Lung (tissue), 11 donors: ENCODE measurements at regions not wholly inside any gene's neighbourhood (a gene's known extent, or its start where the extent isn't known, plus 50 kb on each side); places are given as distances from the start of the nearest gene placed in this dataset.
A peak's percentile ranks its signal among the peaks of the same experiment; 100 is the strongest.

Experiments
- ATAC-seq: fragments of 200-7000 bp; cut with Tn5 transposase; one replicate; pipeline ENCODE4 v1.9.1; 2020; ENCODE audit warnings: moderate number of reproducible peaks; ENCODE audit not compliant: insufficient read depth, low FRiP score
- DNase-seq, 3 donors: peaks; one replicate each; pipeline ENCODE4 v3.0.0-alpha.2; 2013 to 2017
- H3K27ac ChIP-seq, 2 donors: one replicate each; pipeline ENCODE4 v1.5.1; 2013; ENCODE audit warnings: mild to moderate bottlenecking in 2 of 2, moderate library complexity in 2 of 2, control low read depth in 1 of 2, inconsistent platforms in 1 of 2, low read depth in 1 of 2, low read length in 1 of 2
- H3K27me3 ChIP-seq, 3 donors: one replicate each; pipeline ENCODE4 v1.5.1; 2013; ENCODE audit warnings: low read length in 2 of 3; ENCODE audit not compliant: control insufficient read depth in 3 of 3, insufficient read depth in 3 of 3
- H3K36me3 ChIP-seq, 4 donors: one replicate each; pipeline ENCODE4 v1.5.1; 2013; ENCODE audit warnings: low read length in 4 of 4, mild to moderate bottlenecking in 1 of 4, moderate library complexity in 1 of 4; ENCODE audit not compliant: control insufficient read depth in 4 of 4, insufficient read depth in 4 of 4
- H3K4me1 ChIP-seq, 5 donors: one replicate each; pipeline ENCODE4 v1.5.1; 2013; ENCODE audit warnings: low read length in 5 of 5, mild to moderate bottlenecking in 2 of 5, moderate library complexity in 1 of 5; ENCODE audit not compliant: control insufficient read depth in 5 of 5, insufficient read depth in 5 of 5
- H3K4me3 ChIP-seq: one replicate; pipeline ENCODE4 v1.5.1; 2013; ENCODE audit warnings: mild to moderate bottlenecking, control low read depth, moderate library complexity
- H3K9ac ChIP-seq, 2 donors: one replicate each; pipeline ENCODE4 v1.5.1; 2013; ENCODE audit warnings: low read length in 2 of 2, control low read depth in 1 of 2; ENCODE audit not compliant: insufficient read depth in 1 of 2
- H3K9me3 ChIP-seq, 4 donors: one replicate each; pipeline ENCODE4 v1.5.1; 2013; ENCODE audit warnings: low read length in 3 of 4, mild to moderate bottlenecking in 1 of 4, moderate library complexity in 1 of 4; ENCODE audit not compliant: control insufficient read depth in 4 of 4, insufficient read depth in 3 of 4
- WGBS, 2 donors: extraction: QIAGEN DNeasy Blood & Tissue Kit; methylation state at CpG; one replicate each; pipeline ENCODE4 v1.1.7; 2013; 5-methylcytosine and 5-hydroxymethylcytosine counted together
- TF ChIP-seq, protein P1 (sequence below): IDR thresholded peaks from 2 replicates; pipeline ENCODE4 v1.5.1; 2012; ENCODE audit warnings: mild to moderate bottlenecking; ENCODE audit errors: control extremely low read depth, extremely low read depth
- donor health status: control.
- donor health status: control.
- donor health status: Bipolar disorder and iron deficiency.
- donor health status: healthy.
- donor health status: DM: yes; HTN: yes; CAD: no.

DNA sequence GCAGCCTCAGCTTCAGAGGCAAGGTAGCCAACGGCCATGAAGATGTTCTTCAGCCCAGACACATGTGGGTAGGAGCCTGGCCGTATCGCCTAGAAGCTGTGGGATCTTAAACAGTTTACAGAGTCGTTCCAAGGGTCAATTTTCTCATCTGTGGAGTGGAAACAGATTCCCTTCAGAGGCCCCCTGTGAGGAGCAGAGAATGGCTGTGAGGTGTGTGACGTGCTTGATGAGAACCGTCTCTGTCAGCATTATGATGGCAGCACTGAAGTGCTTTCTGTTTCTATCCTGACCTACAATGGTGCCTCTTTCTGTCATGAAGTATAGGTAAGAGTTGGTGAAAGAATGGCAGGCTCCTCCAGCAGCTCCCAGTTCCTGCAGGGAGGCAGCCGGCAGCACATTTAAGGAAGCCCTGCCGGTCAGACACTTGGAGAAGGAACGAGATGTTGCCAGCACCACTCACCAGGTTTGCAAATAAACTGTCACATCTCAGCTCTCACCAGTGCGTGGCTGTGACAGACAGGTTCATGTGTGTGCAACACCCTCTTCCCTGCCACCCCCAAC, 277.3 kb downstream of the FOXO1 start:
- TF ChIP-seq, protein P1, sequence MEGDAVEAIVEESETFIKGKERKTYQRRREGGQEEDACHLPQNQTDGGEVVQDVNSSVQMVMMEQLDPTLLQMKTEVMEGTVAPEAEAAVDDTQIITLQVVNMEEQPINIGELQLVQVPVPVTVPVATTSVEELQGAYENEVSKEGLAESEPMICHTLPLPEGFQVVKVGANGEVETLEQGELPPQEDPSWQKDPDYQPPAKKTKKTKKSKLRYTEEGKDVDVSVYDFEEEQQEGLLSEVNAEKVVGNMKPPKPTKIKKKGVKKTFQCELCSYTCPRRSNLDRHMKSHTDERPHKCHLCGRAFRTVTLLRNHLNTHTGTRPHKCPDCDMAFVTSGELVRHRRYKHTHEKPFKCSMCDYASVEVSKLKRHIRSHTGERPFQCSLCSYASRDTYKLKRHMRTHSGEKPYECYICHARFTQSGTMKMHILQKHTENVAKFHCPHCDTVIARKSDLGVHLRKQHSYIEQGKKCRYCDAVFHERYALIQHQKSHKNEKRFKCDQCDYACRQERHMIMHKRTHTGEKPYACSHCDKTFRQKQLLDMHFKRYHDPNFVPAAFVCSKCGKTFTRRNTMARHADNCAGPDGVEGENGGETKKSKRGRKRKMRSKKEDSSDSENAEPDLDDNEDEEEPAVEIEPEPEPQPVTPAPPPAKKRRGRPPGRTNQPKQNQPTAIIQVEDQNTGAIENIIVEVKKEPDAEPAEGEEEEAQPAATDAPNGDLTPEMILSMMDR = no peak
- Histone ChIP-seq H3K36me3 (no peaks in the 10 kb centered on the region), H3K27me3 (no peaks in the 10 kb centered on the region), H3K9ac (no peak overlapping the region), H3K27ac (peak overlapping the region in 1 of 2 donors; percentile 23), H3K4me1 (peaks cover 0 to 4% (median 0%) of the 10 kb centered on the region in 5 donors), H3K4me3 (no peak overlapping the region), H3K9me3 (no peaks in the 10 kb centered on the region)
- WGBS, 2 donors = 60 to 64% methylated on average over 10 of the region's 10 CpGs
- ATAC-seq (no peak), DNase-seq (no peak)

DNA sequence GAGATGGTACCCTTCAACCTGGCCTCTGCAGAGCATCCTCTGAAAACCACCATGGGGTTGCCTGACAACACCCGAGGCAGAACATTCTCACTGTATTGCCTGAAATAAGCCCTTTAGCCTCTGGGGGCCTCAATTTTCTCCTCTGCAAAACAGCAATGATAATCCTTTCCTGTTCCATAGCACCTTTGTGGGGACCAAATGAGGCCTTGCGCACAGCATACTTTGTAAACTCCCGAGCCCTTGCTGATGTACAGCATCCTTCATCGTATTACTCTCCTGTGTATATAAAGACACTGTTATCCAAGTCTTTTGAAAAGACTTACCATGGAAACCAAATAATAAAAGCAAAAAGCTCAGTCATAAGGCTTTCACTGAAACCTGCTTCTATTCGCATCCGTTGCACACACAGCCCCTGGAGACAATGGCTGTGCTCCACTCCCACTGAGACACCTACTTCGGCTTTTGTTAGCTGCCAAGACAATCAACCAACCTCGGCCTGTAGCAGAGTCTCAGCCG, 276.0 kb downstream of the FOXO1 start:
- 94 to 95% methylated on average over 9 of the region's 9 CpGs for whole genome bisulfite sequencing, 2 donors

GRCh38 chr13:40391788-40392187, 274.7 kb downstream of the FOXO1 start:
- ATAC-seq = no peak
- TF ChIP-seq, protein P1 = no peak
- H3K27ac ChIP-seq = no peak overlapping the region
- no peaks in the 10 kb centered on the region for H3K36me3 ChIP-seq
- H3K27me3 ChIP-seq = no peaks in the 10 kb centered on the region
- peaks cover 0 to 5% (median 0%) of the 10 kb centered on the region in 5 donors for H3K4me1 ChIP-seq
- no peak overlapping the region for H3K4me3 ChIP-seq
- no peaks in the 10 kb centered on the region for H3K9me3 ChIP-seq
- no peak overlapping the region for H3K9ac ChIP-seq
- 87 to 95% methylated on average over 5 of the region's 5 CpGs for WGBS, 2 donors
- DNase-seq = no peak

More for the DNA sequence above, 276.0 kb downstream of the FOXO1 start:
- TF ChIP-seq, protein P1 = no peak
- Histone ChIP-seq H3K9ac (no peak overlapping the region), H3K9me3 (no peaks in the 10 kb centered on the region), H3K27ac (no peak overlapping the region), H3K4me1 (peaks cover 0 to 5% (median 0%) of the 10 kb centered on the region in 5 donors), H3K36me3 (no peaks in the 10 kb centered on the region), H3K27me3 (no peaks in the 10 kb centered on the region), H3K4me3 (no peak overlapping the region)
- DNase-seq = no peak
- ATAC-seq = no peak
